Dedifferentiated amniotic fluid mesenchymal stem cell (primary cell): ENCODE measurements at regions not wholly inside any gene's neighbourhood (a gene's known extent, or its start where the extent isn't known, plus 50 kb on each side); places are given as distances from the start of the nearest gene placed in this dataset.

Source experiments
- DNase-seq: peaks from one replicate; pipeline ENCODE4 v3.0.0-alpha.2; 2016; ENCODE audit errors: extremely low spot score

DNA sequence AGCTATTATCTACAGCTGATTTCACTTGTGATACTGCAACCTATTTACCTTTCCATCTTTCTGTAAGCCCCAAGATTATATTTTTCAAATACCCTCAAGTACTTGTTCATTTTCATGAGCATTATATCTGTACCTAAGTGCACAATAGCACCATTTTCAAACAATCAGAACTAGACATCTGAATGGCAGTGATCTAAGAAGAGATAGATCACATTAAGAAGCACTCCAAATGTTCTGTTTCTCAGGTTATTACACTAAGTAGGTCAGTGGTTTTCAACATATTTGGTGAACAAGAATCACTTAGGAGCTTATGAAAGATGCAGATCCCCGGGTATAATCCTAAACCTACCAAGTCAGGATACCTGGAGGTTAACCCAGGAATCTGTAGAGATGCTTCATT lies 872.7 kb downstream of the DCDC2C start:
- DNase-seq: no peak

DNA sequence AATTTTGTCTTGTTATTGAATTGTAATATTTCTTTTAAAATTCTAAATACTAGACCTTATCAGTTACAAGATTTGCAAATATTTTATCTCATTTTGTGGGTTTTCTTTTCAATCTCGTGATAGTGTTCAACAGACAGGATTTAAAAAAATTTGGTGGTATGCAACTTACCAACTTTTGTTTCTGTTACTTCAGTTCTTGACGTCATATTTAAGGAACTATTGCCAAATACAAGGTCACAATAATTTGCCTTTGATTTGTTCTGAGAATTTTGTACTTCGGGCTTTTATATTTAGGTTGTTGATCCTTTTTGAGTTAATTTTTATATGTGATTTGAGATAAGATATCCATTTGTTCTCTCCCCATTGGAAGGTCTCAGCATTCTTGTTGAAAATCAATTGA lies 876.6 kb downstream of the DCDC2C start:
- DNase-seq: no peak

DNA sequence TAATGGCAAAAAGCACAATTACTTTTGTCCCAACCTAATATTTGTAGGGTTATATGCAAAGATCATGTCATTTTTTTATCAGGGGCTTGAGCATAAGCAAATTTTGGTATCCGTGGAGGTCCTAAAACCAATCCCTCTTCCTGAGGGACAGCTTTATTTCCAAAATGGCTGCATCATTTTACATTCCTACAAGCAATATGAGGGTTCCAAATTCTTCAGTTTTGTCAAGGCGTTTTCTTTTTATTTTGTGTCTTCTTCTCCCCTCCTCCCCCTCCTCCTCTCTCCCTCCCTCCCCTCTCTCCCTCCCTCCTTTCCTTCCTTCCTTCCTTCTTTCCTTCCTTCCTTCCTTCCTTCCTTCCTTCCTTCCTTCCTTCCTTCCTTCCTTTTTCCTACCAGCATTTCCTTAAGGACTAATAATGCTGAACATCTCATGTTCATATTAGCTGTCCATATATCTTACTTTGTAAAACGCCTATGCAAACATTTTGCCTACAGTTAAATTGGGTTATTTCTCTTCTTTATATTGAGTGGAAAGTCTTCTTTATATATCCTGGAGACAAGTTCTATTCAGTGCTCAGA lies 881.8 kb downstream of the DCDC2C start:
- no peak for DNase-seq

DNA sequence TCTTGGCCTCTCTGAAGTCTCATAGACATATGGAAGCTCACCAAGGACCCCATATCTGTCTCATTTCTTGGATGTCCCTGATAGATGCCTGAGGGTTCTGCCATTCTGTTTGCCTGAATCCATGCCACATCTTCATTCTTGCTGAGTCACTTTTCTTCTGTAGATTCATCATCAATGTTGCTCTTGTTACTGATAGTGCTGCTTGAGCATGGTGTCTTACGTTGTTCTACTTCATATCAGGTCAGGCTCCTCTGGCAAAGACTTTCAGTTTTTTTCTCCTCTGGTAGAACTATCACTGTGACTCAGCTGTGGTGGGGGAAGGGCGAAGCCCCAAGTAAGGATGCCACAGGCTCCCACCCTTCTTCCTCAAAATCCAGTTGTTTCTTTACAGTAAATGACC lies 885.2 kb downstream of the DCDC2C start:
- DNase-seq: no peak

DNA sequence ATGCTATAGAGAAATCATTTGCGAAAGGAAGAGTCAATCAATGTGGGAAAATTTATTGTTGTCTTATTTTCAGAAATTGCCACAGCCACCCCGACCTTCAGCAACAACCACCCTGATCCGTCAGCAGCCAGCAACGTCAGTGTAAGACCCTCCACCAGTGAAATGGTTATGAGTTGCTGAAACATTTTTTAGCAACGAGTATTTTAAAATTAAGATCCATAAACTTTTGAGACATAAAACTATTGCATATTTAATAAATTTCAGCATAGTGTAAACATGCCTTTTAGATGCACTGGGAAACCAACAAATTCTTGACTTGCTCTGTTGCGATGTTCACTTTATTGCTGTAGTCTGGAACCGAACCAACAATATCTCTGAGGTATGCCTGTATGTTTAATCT lies 887.9 kb downstream of the DCDC2C start:
- no peak for DNase-seq

DNA sequence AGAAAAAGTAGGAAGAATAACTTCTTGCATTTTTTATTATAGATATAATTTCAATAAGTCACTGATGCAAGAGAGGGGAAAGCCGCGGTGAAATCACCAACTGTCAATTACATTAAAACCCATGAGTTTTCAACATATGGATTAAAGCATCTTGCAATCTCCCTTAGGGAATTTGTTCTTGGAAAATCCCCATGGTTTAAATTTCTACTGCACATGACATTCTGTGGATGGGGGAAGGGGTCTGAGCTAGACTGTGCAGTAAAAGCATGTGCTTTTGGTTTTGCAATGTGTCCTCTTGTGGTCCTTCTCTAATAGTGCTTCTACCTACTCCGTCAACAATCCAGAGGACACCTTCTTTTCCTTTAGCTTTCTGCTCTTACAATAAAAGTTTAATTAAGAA lies 894.0 kb downstream of the DCDC2C start:
- DNase-seq: no peak

DNA sequence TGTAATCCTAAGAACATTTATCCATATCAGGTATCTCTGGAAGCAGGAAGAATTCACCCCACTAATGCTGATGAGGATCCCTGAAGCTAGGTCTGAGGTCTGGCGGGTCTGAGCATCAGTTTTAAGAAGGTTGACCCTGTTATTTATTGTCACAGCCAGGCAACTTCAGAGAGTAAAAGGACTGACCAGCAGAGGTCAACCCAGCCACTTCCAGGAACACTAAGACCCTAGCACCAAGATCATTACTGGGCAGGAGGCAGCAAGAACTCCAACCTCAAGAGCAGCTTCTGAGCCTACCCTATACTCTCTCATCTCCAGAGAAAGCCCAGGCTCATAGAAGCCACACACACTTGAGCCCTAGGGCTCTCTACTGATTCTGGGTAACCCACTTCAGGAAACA lies 901.4 kb downstream of the DCDC2C start:
- no peak for DNase-seq

DNA sequence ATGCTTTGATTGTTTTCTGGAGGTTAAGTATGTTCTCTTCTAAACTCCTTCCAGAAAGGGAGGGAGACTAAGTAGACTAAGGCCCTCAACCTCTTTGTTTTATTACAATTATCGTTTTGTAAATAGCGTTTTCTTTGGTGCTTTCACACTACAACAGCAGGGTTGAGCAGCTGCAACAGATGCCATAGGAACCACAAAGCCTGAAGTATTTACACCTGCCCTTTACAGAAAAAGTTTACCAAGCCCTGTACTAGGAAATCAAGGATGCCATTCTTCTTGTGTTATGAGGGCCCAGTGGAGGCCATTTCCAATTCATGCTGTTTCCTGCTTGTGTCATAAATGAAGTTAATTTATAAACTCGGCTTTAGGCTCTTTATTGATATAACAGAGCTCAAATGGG lies 914.8 kb downstream of the DCDC2C start:
- no peak for DNase-seq

DNA sequence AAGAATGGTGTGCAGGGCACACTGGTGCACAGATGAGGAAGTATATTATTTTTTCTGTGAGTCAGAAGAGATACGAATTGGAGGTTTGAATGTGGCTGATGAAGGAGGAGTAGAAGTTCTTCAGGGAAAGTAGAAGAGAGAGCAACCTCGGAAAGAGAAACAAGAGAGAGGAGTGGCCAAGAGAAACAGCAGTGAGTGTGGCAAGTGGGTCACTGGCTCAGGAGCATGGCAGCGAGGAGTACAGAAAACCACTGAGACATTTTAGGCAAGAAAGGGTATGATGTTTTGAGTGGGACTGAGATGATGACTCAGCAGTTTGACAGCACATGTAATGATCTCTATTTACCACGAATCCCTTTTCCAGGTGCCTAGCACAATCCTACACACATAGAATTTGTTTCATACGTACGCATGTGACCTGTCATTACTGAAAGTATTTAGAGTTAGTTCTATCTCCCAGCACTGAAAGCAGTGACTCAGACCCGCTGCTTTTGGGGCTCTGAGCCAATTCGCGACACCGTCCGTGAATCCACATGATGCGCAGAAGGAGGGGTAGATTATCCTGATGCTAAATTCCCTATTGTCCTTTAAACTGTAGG lies 915.4 kb downstream of the DCDC2C start:
- no peak for DNase-seq

DNA sequence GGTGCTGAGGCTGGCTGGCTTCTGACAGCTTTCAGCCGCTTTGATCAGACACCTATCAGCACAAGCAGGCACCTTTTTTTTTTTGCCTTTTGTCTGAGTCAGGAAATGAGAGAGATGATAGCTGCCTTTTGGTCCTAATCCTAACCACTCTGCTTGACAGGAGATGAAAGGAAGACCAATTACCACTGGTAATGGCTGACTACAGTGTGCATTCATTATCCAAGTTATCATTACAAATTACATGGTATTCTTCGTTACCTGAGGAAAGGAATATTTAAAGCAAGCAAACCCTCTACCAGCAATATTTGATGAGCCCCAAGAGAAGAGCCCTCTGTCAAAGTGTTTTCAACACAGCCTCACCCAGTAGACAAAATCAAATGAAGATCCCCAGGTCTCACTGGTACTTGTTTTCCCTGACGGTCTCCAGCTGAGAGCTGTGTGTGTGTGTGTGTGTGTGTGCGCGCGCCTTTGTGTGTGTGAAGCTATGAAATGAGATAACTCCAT lies 925.7 kb downstream of the DCDC2C start:
- no peak for DNase-seq

DNA sequence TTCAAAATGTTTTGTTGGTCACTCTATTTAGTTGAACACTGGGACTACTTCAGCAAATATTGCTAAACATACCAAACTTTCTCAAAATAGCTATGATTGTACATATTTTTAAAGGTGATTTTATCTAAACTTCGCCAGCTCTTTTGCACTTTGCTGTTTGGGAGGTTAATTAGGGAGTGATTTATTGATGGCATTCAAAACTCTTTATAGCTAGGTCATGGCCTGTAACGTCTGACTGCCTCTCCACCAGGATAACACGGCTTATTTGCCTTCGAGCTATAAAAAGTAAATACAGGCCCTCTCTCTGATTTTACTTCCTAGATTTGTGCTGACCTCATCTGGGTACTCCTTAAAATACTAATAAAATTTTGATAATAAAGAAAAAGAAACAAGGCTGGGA lies 931.9 kb downstream of the DCDC2C start:
- DNase-seq: no peak

DNA sequence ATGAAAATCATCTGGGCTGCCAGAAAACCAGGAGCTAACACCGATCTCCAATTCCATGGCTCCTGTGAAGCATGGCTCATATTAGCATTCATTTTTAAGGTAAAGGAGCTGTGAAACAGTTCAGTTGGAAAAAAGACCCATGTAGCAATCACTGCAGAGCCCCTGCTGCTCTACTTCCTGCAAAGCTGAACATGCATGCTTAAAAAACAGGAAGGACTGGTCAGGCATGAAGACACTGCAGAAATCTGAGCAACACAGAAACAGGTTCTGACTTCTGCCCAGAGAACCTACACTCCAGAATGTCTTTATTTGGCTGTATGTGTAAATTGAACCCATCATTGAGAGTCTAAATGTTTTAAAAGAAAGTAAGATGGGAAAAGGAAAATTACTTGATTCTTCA lies 950.6 kb downstream of the DCDC2C start:
- no peak for DNase-seq

DNA sequence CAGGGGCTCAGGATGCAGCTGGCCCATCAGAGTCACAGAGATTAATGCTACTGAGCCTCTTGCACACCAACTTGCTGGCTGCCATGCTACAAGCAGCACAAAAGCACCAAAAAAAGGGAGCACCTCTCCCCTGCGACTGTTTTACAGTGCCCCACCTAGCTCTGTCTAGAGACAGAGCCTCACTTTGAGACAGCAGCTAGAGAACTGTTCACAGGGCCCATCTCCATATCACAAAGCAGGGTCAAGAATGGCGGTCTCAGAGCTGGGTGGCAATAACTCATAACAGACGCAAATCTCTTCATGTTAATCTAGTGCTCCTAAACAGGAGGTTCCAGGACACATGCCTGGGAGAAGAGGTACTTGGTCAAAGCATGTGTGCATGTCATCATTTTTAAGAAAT lies 953.0 kb downstream of the DCDC2C start:
- DNase-seq: no peak

DNA sequence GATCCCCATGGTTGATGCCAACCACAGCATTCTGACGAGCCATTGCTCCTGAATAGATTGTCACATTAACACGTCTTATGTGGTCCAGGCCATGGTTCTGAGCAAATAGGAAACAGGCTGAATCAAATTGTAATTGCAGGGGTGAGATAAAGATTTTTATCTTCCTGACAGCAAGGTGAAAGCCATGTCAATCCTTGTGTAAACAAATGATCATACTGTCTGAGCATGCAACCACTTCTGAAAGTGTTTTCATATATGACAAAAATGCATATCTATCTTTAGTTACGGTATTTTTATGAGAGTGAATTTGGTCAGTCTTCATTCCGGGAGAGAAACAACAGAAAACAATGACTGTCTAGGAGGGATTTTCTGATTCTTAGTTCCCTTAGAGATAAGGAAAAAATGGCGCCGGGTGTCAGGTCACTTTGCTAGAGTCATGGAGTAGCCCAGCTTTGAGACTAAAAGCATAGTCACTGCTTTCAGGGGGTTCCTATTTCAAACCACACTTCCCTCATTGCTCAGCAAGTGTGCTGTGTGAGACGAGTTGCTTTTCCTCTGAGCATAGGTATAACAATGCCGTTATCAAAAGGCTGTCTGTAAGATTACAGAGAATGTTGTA lies 958.9 kb downstream of the DCDC2C start:
- no peak for DNase-seq

DNA sequence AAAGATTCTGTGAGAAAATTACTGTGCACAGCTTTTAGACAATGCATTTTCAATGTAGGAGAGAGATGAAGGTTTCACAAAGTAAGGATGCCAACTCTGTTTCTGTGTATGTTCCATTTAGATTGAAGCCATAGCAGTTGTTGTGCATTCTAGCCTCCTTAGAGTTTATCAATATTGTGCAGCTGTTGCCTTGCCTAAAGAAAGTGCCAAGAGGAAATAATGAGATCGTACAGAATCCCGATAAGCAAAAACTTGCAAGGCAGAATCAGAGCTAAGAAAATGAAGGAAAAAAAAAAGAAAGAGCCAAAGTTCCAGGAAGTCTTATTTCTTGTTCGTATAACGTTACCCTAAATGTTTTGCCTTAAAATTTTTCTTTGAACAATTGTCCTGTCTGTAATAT lies 965.0 kb downstream of the DCDC2C start:
- DNase-seq: no peak

DNA sequence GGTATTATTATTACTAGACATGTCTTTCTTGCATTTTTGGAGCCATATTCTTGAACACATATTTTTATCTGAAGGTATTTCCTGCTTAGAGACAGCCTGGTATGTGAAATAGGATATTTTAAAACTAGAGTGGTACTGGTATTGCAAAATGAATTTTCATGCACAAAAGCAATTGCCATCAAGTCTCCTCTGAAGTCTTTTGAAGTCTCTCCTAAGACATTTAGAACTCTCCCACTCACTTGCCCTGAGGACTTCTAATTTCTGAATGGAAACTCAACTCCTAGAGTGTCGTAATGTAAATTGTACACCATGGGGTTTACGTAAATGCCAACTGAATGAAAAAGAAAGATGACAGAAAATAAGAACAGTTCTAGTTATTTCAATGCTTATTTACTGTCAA lies 967.0 kb downstream of the DCDC2C start:
- DNase-seq: no peak

DNA sequence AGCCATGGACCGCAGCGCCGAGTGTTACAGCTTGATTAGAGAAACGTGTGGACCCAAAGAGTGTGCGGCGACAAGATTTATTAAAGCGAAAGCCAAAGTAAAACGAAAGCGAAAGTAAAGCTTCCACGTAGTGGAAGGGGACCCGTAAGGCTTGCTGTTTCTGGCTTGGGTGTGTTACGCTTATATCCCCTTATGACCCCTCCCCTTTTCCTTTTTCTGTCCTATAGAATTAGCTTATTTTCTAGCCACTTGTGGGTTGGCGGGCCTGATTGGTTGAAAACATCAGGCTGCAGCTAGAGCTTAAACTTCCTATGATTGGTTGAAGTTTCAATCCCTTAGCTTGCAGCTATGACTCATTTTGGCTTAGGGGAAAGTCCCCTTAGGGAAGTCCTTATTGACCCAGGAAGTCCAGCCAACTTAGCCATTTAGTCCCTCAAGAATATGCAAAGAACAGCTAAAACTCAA lies 969.7 kb downstream of the DCDC2C start:
- no peak for DNase-seq

DNA sequence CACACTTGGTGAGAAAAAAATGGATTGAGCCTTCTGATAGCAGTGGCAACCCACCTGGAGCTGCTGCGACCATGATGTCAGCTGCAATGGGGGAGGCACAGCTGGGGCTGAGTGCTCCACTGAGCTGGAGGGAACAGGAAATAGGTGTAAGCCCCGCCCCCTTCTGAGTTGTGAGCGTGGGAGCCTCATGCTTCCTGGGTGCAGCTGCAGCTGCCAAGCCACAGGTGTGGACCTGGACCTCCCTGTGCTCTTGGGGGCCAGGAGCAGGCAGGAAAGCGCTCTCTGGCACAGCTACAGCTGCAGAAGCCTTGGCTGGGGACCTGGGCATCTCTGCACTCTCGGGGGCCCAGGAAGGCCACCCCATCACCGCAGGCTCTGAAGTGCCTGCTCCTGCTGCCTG lies 970.6 kb downstream of the DCDC2C start:
- no peak for DNase-seq

DNA sequence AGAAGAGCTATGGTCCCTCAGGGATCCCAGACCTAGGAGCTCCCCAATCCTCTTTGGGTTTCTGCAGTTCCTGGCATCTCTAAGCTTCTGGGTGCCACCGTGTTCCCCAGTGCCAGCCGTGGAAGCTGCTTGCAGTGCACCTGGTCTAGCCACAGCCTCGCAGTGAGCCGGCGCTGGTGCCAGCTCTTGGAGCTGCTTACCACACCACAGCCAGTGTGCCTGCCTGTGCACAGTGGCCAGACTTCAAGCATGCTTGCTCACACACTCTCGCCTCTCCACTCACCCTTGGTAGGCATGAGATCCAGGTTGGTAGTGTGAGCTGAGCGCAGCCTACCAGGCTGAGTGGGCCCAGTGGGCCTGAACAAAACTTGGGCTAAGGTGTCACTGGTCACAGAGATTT lies 971.9 kb downstream of the DCDC2C start:
- DNase-seq: no peak

DNA sequence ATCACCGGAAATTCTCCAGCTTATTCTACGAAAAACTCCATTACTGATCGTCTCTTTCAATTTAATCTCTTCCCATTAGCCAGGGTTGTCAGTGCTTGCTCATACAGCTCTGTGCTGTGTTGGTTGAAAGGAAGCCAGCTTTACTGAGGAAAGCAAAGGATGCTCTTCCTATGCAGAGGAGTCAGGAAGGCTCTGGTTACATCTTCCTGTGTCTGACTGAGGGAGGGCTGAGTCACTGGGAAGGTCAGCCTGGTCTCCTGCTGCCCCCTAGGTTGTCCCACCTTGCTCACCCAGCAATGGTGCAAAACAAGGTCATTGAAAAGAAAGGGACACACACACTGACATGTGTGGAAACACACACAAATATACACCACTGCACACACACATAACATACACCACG lies 975.6 kb downstream of the DCDC2C start:
- DNase-seq: no peak

DNA sequence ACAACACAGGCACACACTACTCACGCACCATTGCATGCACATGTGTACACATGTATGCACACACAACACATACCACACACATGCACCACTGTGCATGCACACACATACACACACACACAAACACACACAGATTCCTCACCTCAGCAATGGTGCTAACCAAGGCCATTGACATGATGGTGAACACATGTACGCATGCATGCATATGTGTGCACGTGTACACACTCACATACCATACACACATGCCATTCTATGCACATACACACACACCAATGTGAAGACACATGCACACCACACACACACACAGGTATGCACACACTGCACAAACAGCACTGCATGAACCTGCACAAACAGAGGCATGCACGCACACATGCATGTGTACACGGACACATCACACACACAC lies 976.0 kb downstream of the DCDC2C start:
- DNase-seq: no peak

DNA sequence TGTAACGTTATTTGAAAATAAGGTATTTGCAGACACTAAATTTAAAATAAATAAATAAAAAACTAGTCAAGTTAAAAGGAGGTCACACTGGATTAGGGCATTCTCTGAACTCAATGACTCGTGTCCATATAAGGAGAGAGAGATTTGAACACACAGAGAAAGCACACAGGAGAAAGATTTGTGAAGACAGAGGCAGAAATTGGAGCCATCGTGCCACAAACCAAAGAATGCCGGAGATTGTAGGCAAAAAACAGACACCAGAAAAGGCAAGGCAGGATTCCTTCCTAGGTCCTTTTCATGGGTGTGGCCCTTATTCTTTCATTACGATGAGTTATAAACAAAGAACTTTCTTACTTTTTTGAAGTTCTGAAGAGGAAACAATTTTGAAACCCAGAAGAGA lies 981.5 kb downstream of the DCDC2C start:
- no peak for DNase-seq

DNA sequence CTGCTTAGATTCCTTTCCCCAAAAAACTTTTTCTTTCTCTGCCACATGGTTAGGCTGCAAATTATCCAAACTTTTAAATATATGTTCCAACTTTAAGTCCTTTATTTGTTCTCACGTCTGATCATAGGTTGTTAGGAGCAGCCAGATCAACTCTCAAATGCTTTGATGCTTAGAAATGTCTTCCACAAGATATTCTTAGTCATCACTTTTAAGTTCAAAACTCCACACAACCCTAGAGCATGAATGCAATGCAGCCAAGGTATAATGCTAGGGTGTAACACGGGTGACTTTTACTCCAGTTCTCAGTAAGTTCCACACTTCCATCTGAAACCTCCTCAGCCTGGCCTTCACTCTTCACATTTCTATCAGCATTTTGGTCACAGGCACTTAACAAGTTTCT lies 987.5 kb downstream of the DCDC2C start:
- no peak for DNase-seq

DNA sequence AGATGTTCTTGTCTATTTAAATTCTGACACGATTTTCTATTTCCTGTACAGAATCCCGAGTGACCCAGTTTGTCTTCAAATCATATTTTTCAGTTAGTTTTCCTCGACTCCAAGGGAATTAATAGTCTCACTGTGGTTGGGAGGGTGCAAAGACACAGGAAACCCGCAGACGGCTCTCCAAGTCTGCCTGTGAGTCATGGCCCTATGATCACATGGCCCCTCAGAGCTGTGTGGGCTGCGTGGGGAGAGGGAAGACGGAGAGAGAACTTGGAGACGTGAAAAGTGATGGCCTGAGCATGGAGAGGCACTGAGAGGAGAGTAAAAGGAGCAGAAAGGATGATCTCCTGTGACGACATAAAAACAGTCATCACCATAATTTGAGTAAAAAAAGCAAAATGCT lies 989.9 kb downstream of the DCDC2C start:
- DNase-seq: no peak
